Keratinocyte (primary cell): ENCODE measurements at regions not wholly inside any gene's neighbourhood (a gene's known extent, or its start where the extent isn't known, plus 50 kb on each side); places are given as distances from the start of the nearest gene placed in this dataset.

ENCODE experiments used
- CTCF ChIP-seq, 3 experiments: IDR thresholded peaks in 1 of 3; conservative IDR thresholded peaks in 1 of 3; optimal IDR thresholded peaks in 1 of 3; 2 replicates in 2 of 3; 3 replicates in 1 of 3; pipeline versions ENCODE3 to v1.5.1; 2011; ENCODE audit warnings: low read length in 3 of 3, mild to moderate bottlenecking in 3 of 3, moderate library complexity in 2 of 3, control low read depth in 1 of 3, inconsistent platforms in 1 of 3; ENCODE audit not compliant: insufficient read depth in 2 of 3; ENCODE audit errors: extremely low read depth in 1 of 3
- EZH2 ChIP-seq: IDR thresholded peaks from one replicate; pipeline ENCODE4 v1.6.1; 2012; ENCODE audit warnings: inconsistent platforms, mild to moderate bottlenecking, low read length, moderate library complexity

DNA sequence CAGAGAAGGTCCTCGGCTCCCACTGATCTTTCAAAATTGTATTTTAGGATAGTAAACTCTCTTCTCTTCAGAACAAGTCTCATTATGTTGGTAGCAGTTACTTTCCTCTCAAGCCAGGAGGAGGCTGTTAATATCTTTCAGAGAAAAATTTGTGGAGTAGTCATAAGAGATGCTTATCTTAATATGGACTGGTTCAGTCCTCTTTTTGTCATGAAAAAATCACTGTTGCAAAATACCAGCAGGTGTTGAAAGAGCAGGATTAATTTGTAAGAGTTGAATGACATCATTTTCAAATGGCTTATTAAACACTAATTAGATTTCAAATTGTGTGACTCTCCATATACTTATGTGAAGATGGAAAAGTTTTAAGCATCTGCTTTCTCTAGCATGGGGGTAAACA, 662.5 kb downstream of the POM121L12 start:
- TF ChIP-seq CTCF (optimal IDR thresholded peaks at IDR 0.05 in 1 of 3, IDR thresholded peaks at IDR 0.05 in 1 of 3, conservative IDR thresholded peaks at IDR 0.05 in 1 of 3; ENCODE audit: extremely low read depth in 1 of 3, insufficient read depth in 2 of 3, low read length in 3 of 3) = no peak
- TF ChIP-seq EZH2 = no peak
